ENCODE measurements at regions not wholly inside any gene's neighbourhood (a gene's known extent, or its start where the extent isn't known, plus 50 kb on each side); places are given as distances from the start of the nearest gene placed in this dataset.

DNA sequence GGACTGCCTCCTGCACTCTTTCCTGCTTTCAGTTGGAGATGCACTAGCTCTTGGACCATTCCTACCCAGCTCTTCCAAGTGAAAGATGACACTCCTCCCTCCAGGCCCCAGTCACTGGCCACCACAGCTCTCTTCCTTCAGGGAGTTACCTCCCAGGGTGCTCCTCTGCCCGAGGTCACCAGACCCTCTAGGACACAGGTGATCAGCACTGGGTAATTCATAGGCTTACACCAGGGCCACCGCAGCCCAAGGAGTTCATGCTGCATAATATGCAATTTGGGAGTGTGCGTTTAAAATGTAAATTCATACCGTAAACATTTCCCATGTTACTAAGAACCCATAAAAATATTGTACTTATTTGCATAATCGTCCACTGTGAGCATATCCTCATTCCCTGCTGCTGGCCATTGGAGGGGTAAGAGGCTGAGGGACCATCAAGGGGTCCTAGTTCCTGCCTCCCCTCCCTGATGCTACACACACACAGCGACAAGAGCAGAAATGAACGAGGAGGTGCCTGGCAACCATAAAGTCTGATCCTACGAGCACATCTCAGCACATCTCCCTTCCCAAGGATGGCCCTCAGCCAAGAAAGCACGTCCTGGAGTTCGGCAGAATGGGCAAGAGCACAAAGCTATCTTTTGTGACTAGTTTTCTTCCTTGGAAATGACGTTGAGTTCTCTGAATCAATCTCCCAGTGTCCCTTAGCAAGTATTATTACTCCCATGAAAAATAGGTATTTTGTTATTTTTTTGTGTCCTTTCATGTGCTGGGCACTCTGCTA lies 222.9 kb upstream of the RAB4A start:
- TF ChIP-seq, protein P1, sequence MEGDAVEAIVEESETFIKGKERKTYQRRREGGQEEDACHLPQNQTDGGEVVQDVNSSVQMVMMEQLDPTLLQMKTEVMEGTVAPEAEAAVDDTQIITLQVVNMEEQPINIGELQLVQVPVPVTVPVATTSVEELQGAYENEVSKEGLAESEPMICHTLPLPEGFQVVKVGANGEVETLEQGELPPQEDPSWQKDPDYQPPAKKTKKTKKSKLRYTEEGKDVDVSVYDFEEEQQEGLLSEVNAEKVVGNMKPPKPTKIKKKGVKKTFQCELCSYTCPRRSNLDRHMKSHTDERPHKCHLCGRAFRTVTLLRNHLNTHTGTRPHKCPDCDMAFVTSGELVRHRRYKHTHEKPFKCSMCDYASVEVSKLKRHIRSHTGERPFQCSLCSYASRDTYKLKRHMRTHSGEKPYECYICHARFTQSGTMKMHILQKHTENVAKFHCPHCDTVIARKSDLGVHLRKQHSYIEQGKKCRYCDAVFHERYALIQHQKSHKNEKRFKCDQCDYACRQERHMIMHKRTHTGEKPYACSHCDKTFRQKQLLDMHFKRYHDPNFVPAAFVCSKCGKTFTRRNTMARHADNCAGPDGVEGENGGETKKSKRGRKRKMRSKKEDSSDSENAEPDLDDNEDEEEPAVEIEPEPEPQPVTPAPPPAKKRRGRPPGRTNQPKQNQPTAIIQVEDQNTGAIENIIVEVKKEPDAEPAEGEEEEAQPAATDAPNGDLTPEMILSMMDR (IDR thresholded peaks at IDR 0.05; ENCODE audit: low read length) = no peak
- TF ChIP-seq EZH2phosphoT487 (IDR thresholded peaks at IDR 0.05; ENCODE audit: low read length) (no peak), EZH2 (optimal IDR thresholded peaks at IDR 0.05; ENCODE audit: low read depth, low read length) (no peak)
